Stimulated activated CD8-positive, alpha-beta memory T cell treated with anti-CD3 and anti-CD28 coated beads, Interleukin-2, amount 100 ng/mL, for 48 hours (primary cell): ENCODE measurements at regions not wholly inside any gene's neighbourhood (a gene's known extent, or its start where the extent isn't known, plus 50 kb on each side); places are given as distances from the start of the nearest gene placed in this dataset.

ENCODE experiments used
- DNase-seq, 2 donors: peaks; one replicate each; pipeline ENCODE4 v3.0.0-alpha.2; 2020; ENCODE audit warnings: low read depth in 2 of 2

DNA sequence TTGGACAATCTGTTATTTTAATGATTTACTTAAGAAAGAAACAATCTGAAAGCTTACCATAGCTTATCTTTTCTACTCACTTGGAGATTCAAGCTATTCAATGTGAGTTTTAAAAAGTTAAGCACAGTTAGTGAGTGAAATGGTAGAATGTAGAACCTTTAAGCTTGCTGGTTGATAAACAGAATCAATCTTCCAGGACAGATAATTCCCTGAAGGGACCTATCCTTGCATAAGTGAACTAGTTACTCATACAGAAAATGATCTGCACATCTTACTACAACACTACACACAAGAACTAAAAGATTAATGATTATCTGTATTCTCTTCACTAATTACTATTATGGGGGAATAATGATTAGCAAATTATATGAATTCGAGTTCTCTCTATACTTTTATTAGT lies 165.6 kb downstream of the PALM2AKAP2 start:
- DNase-seq: no peak

DNA sequence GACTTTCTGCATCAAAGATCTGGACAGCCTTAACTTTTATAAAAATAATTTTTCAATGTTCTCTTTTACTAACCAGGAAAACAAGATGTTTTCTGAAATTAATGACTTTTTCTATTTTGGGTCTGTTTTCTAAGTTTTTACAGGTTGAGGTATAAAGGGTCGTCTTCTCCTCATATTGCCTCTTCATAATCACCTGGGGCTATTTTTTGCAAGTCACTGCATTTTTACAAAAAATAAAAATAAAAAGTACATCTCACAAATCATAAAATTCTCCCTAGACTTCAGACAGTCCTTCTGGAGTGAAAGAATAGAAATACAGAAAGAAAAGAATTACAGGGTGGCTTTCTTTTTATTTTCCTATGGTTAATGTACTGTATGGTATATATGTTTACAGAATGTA lies 168.5 kb downstream of the PALM2AKAP2 start:
- no peak for DNase-seq

DNA sequence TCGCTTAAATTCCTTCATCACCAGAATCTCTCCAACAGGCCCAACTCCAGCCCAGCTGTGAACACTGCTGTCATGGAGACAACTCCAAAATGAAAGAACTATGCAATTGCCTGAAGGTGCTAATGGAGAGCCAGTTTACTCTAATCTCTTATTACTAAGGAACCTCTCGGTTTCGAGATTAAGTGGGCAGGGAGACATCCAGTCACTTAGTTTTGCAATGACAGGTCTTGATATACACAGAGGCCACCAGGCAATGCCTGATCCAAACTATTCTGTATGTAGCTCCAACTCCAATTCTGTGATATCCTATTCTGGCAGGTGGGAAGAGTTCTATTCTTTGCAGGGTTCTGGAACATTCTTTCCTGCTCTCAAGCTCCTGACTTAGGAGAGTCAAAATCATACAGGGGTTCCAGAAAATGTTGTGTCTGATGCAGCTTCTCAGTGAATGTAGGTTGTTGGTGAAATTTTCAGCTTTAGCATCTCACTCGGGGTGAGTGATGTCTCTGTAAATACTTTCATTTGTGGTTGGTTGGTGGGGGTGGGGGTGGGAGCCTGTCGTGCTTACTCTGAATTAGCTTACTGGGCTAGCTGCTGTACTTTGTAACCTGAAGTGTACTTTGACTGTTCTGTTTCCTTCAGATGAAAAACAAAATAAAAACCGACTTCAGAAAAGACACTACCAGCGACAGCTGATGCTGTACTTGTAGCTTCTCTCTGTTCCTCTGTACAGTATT lies 170.9 kb downstream of the PALM2AKAP2 start:
- no peak for DNase-seq

DNA sequence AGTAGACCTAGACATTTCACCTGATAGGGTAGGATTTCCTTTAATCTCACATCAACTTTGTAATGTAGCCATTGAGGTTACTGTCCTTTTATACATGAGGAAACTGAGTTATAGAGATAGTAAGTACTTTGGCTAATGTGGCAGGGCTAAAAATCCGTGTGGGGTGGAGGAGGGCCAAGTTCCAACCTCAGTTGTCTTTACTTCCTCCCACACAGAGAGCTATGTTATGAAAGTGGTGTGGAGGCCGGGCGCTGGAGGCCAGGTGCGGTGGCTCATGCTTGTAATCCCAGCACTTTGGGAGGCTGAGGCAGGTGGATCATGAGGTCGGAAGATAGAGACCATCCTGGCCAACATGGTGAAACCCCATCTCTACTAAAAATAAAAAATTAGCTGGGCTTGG lies 173.3 kb downstream of the PALM2AKAP2 start:
- DNase-seq: no peak

DNA sequence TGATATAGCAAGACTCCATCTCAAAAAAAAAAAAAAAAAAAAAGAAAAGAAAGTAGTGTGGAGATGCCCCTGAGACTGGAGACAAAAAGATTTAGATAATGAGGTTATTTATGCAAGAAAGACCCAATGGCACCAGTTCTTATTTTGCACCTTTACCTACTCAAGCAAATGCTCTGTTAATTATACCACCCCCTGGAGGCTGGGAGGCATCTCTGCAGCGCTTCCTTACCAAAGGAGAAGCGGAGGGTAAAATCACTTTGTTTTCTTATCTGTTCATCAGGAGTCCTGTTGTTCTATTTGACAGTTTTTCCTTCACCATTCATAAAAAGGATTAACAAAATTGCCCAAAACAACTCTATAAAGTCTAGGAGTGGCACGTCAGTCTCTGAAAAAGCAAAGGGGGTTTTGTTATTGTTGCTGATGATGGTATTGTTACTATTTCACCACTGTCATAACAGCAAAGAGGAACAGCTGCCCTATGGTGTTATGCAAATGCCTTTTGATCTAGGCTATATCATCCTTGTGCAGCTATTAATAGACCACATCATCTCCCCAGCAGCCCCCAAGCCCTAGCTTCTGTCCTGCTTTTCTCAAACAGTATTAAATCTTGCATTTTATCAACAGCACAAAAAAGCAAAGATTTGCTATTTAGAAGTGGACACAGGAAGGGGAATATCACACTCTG lies 174.0 kb downstream of the PALM2AKAP2 start:
- no peak for DNase-seq

DNA sequence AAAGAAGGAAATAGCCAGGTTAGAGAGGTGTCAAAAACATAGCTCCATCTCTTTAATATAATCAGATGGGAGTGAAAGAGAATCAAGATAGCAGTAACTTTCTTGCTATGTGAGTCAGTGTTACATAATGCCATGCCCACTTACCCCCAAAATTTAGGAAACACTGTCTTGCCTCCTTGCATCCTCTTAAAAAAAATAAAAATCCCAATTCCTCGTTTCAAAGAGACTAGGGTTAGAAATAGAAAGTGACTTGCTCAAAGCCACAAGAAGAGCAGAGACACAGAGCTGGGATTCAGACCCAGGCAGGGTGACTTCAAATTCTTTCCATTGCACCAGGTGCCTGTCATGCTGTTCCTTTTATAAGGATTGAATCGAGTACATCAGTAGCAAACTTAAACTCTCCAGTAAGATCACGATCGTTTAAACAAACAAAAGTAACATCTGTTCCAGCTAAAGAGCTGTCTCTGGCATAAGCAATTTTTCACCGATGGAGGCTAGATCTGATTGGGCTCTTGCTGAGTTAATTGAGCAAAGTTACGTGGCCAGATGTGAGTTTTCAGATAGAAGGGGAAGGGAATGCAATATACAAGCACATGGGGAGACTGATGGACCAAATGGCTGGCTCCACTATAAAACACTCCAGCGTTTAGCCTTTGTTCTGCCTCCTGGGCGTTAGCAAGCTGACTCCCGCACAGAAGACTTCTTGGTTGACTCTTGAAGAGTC lies 176.9 kb downstream of the PALM2AKAP2 start:
- DNase-seq: no peak

DNA sequence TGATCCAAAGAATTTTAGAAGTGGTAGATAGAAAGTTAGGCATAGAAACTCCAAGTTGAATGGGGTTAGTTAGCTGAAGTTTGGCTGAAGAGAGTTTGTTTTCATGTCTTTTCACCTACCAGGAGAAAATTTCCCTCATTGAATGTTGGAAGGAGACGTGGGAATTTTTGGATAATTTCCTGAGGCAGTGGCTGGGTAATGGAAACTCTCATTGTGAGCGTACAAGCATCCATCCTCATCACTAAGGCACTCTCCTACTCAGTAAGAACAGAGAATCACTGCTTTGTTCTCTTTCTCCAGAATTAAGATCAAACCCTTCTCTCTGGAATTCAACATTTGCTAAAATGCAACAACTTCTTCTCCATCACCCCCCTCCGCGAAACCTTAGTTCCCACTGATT lies 179.7 kb downstream of the PALM2AKAP2 start:
- DNase-seq: no peak

DNA sequence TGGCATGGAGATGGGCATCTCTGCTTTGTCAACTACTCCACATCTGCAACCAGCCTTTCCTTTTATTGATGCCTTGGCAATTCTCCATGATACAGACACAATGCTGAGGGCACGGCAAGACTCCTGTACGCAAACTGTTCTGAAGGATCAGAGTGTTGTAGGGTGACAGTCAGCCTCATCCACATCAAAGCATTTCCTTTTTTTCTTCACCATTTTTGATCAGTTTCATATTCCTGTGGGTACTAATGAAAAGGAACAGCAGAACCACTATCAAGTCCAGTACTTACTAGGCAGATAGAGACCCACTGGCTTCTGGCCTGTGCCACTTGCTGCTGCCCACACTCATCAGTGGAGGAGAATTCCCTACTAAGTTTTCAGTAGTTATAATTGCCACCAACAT lies 181.6 kb downstream of the PALM2AKAP2 start:
- no peak for DNase-seq

DNA sequence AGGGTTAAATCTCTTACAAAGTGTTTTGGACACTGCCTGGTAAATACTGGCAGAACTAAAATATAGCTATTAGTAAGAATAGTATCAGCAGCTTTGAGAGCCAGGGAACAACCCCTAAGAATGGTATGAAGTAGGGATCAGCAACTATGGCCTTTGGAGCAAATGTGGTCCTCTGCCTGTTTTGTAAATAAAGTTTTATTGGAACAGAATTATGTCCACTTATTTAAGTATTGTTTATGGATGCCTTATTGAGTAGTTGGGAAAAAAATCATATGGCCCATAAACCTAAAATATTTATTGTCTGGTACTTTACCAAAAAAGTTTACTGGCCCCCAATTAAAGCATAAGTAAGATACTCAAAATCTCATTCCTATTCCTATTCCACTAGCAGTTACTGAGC lies 182.2 kb downstream of the PALM2AKAP2 start:
- no peak for DNase-seq

DNA sequence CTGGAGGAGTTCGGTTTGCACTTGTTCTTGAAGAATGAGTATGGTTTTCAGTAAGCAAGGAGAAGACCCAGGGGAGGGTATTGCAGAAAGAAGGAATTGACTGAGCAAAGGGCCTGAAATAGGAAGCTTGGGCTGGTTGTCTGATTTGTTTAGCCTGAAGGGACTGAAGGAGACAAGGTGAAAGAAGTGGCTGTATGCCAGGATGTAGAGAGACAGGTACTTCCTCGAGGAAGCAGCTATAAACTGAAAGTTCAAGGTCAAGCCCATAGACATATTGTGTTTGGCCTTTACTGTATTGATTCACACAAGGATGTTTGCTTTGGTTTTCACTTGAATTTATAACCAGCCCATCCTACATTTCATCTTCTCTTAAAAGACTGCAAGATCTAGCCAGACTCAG lies 183.1 kb downstream of the PALM2AKAP2 start:
- no peak for DNase-seq

DNA sequence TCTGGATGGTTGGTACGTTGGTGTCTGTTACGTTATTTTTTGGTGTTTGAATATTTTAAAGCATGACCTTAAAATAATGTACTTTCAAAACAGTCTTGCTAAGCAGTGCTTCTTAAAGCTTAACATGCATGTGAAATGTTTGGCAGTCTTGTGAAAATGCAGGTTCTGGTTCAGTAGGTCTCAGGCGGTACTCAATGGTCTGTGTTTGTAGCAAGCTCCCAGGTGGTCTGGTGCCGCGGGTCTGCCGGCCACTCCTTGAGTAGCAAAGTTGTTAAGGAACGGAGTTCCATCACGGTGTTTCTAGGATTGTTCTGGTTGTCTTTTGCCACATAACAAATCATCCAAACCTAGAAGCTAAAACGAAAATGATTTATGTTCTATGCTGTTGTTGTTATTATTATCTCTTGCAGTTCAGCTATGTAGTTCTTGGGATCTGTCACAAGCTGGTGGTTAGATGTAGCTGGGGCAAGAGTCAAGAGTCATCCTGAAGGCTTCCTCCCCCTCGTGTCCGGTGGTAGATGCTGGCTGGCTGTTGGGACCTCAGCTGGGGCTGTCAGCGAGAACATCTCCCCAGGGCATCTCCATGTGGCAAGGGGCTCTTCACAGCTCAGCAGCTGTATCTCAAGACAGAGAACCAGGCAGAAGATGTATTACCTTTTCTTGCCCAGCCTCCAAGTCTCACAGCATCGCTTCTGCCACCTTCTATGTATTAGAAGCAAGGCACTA lies 186.8 kb downstream of the PALM2AKAP2 start:
- no peak for DNase-seq

DNA sequence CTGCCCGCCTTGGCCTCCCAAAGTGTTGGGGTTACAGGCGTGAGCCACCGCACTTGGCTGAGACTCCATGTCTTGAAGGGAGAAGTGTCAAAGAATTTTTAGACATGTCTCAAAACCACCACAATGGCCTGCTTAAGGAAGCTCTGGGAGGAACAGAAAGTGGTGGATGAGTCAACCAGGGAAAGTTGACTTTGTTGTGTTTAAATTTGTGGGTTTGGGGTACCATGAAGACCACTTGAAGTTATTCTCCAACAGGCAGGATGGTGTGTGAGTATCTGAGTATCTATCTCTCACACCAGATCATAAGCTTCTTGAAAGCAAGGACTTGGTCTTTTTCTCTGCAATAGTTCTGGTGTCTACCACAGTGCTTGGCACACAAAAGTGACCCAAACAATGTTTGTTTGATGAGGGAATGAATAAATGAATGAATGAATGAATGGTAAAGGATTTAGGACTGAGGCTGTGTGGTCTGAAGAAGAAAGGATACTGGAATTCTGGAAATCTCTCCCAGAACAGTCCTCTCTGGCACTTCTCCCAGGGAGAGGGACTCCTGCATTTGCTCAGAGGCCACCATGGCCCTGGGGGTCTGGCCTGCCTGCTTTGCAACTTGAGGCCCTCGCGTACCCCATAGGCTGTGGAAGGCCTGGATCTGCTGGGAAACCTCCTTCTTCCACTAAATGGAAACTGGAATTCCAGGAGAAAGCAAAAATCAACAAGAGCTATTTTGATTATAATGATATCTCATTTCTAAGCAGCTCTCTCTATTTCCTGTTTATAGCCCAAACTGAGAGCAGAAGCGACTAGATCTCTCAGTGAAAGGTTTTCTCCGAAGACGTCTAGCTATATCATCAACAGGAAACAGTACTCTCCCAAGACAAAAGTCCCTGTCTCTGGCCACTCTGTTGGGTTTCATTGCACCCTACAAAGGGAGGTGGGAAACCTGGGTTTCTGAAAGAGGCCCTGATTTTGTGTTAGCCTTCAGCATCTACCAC lies 187.9 kb downstream of the PALM2AKAP2 start:
- DNase-seq: no peak

DNA sequence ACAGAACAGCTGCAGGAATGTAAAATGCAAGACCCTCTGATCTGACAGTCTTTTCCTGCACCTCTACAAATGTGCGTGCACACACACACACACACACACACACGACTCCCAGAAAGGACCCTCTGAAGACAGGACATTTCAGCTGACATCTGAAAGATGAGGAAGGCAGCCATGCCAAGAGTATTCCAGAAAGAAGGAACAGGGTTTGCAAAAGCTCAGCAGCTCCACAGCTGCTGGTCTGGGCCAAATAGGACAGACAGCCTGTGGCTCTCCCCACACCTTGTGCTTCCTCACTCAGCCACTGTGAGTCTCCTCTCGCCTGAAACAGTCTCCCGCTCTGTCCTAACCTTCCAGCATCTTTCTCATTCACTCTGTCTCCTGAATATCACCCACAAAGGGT lies 189.0 kb downstream of the PALM2AKAP2 start:
- DNase-seq: no peak

DNA sequence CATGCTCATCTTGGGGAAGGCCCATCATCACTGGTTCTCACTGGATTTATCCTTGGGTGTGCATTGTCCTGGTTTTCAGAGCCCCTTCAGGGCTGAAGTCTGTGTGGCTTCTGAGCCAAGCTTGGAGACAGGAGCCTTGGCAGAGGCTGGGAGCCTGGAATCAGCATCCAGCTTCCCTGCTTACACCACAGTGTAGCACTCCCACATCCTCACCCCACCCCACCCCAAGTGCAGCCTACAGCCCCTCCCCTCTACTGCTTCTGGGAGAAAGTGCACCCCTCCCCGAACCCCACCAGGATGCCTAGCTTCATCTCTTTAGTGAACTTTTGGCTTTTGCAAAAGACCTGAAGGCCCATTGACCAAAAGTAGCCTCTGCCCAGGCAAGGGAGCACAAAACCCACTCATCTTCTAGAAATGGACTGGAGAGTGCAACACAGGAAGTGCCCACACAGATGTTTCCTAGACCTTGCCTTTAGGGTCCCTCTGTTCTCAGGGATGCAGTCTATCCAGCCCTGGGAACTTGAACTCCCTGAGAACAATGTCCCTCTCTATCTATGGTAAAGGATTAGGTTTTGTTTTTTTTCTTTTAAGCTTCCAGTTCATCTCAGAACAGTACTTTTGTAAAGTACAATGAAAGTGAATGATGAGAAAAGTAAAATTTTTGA lies 189.7 kb downstream of the PALM2AKAP2 start:
- DNase-seq: no peak

DNA sequence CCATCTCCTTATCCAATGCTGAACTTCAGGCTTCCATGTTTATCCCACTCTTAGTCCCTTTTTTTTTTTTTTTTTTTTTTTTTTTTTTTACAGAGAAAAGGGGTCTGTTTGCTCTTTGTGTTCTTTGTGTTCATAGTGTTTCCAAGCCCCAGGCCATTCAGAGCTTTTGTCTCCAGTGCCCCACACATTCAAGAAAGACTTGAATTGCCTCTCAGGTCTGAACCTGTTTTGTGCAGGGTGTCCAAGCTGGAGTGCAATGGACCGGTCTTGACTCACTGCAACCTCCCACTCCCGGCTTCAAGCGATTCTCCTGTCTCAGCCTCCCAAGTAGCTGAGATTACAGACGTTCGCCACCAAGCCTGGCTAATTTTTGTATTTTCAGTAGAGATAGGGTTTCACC lies 191.2 kb downstream of the PALM2AKAP2 start:
- no peak for DNase-seq

DNA sequence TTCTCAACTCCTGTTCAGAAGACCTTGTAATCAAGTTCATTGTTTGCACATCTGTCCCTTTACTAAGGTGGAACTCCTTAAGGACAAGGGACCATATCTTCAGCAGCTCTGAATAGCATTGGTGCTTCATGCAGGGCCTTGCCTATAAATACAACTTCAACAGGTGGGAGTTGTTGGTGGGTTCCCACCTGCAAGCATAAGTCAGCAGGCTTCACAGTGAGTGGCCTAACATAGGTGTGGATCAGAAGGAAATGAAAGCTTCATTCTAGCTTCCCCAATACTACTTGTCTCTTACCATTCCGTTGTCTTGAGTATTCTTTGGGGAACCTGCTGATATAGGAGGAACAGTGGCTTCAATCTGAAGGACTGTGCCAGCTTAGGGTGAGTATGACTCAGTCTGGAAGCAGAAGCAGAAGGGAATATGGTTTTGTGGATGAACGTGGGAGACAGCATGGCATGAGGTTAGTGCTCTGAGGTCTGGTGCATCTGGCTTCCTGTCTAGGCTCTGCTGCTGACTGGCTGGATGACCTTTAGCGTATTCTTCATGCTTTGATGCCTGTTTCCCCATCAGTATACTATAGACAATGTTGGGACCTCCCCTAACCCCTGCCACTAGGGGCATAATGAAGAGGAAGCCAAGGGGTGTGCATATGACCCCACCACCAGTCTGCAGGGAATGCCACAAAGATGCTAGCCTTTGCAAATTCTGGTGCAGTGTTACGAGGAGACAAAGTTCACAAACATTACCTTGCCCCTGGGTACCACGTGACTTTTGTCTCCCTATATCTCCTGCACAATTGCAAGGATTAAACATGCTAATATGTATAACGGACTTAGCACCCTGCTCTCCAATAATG lies 192.3 kb downstream of the PALM2AKAP2 start:
- DNase-seq: no peak

DNA sequence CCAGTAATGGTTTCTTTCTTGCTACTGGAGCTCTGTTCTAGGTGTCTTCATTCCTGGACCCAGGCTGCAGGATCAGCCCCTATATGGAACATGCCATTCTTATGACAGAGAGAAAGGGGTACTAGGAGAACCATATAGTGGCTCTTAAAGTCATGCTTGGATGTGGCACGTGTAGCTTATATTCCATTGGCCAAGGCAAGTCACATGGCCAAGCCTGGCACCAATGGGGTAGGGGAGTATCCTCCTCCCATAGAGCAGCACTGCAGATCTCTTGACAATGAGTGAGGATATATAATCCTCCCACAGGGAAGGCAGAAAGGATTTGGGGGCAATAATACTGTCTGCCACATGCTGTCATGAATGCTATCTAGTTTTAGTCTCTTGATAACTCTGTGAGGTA lies 193.3 kb downstream of the PALM2AKAP2 start:
- no peak for DNase-seq

DNA sequence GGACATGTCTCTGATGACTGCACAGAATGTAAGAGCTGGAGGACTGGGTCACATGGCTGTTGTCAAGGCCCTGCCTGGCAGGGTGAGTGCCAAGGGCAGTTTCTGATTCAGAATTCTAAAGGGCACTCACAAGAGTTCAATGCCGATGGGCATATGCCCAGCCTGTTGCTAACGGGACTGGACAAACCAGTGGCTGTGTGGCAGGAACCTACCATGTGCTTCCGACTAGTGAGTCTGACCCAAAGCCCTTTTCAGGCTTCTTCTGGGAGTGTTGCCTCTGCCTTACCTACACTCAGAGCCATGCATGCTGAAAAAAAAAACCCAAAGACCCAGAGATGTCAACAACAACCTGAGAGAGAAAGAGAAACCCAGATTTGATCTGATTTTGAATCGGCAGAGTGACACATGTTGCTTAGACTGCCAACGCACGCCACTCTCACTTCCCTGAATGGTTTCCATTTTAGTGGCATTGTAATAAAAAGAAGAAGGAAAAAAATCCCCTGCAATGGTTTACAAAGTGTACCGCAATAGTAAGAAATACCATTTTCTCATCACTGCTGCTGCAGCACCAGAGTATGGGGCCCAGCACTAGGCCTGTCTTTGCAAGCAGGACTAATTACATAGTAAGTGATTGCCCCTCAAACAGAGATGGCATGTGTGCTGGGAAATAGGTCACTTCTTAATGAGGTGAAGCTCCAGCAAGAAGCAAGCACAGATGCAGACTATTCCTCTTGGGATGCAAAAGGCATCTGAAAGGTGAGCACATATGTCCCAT lies 194.3 kb downstream of the PALM2AKAP2 start:
- DNase-seq: peak; percentile 2 to 41

DNA sequence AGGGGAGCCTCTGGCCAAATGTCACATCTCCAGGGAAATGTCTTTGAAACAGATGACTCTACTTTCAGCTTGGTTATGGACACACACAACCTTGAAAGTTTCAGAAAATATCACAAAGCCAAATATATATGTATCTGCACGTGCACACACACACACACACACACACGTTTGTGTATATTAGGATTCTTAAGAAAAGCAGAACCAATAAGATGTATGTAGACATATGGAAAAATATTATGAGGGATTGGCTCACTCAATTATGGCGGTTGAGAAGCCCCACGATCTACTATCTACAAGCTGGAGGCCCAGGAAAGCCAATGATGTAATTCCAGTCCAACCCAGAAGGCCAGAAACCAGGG lies 194.9 kb downstream of the PALM2AKAP2 start:
- DNase-seq: no peak
